GM12873 (cell line): ENCODE measurements at regions not wholly inside any gene's neighbourhood (a gene's known extent, or its start where the extent isn't known, plus 50 kb on each side); places are given as distances from the start of the nearest gene placed in this dataset.

Experiments
- CTCF ChIP-seq: IDR thresholded peaks from 2 replicates; pipeline ENCODE4 v1.5.1; 2012; ENCODE audit warnings: low read depth, mild to moderate bottlenecking, moderate library complexity, low read length, control low read depth; ENCODE audit not compliant: insufficient read depth; ENCODE audit errors: missing control alignments

GRCh38 chr2:221064058-221064854, 507.8 kb downstream of the EPHA4 start:
- TF ChIP-seq CTCF = no peak

GRCh38 chr2:221064880-221065279, 507.2 kb downstream of the EPHA4 start:
- TF ChIP-seq CTCF = no peak

- TF ChIP-seq CTCF = no peak
Measured at GRCh38 chr2:221068123-221068522, 504.0 kb downstream of the EPHA4 start.

GRCh38 chr2:221070106-221070505, 502.0 kb downstream of the EPHA4 start:
- TF ChIP-seq CTCF = no peak

- TF ChIP-seq CTCF = no peak
Measured at GRCh38 chr2:221073326-221074049, 498.6 kb downstream of the EPHA4 start.

- no peak for TF ChIP-seq CTCF
Measured at GRCh38 chr2:221074238-221074637, 497.9 kb downstream of the EPHA4 start.

GRCh38 chr2:221075203-221075602, 496.9 kb downstream of the EPHA4 start:
- TF ChIP-seq CTCF = no peak
